ENCODE measurements at regions not wholly inside any gene's neighbourhood (a gene's known extent, or its start where the extent isn't known, plus 50 kb on each side); places are given as distances from the start of the nearest gene placed in this dataset.

DNA sequence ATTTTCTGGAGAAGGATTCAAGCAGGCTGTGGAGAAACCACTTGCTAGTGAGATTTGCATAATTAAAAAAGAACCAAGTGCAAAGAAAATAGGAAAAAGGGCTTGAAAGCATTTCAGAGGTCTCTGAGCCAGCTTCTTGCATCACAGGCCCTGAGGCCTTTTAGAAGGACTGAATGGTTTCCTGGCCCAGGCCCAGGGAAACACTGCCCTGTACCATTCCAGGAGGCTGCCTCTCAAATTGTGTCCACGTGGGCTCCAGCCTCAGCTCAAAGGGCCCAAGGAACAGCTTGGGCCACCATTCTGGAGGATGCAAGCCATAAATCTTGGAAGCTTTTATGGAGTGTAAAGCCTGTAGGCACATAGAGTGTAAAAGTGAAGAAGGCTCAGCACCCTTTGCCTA, 523.3 kb upstream of the VRK2 start:
- Histone ChIP-seq H3K4me3 (ENCODE audit: extremely low read depth in 1 of 4, insufficient read depth in 2 of 4, low read depth in 3 of 4, low read length in 4 of 4) (no peak overlapping the region), H4K5ac (ENCODE audit: insufficient read length, low read depth, low read length) (no peak overlapping the region), H4K20me1 (replicated peaks in 1 of 2; ENCODE audit: control insufficient read depth in 1 of 2, insufficient read depth in 2 of 2, low read length in 2 of 2) (no peaks in the 10 kb centered on the region), H3K9me3 (ENCODE audit: insufficient read depth in 2 of 2, low read depth in 1 of 2, low read length in 1 of 2) (no peaks in the 10 kb centered on the region), H3K4me1 (replicated peaks in 1 of 4; ENCODE audit: control insufficient read depth in 3 of 4, insufficient read depth in 4 of 4, low read length in 3 of 4) (no peaks in the 10 kb centered on the region), H2AFZ (ENCODE audit: low read length) (no peak overlapping the region), H3K14ac (ENCODE audit: insufficient read length) (no peak overlapping the region), H3K23ac (ENCODE audit: insufficient read length) (no peak overlapping the region), H3K4me2 (ENCODE audit: insufficient read depth in 1 of 2, low read depth in 2 of 2, low read length in 2 of 2) (no peak overlapping the region), H3K36me3 (ENCODE audit: control insufficient read depth in 2 of 4, insufficient read depth in 4 of 4, low read length in 3 of 4) (no peaks in the 10 kb centered on the region), H3K79me2 (ENCODE audit: control insufficient read depth in 1 of 2, insufficient read depth in 2 of 2, low read length in 2 of 2) (no peaks in the 10 kb centered on the region), H2BK12ac (ENCODE audit: low read depth, low read length) (no peak overlapping the region), H3K18ac (ENCODE audit: extremely low read depth, low read length) (no peak overlapping the region), H2AK5ac (ENCODE audit: low read depth, low read length) (no peak overlapping the region), H3K9ac (replicated peaks in 1 of 4; ENCODE audit: extremely low read depth in 1 of 4, low read depth in 3 of 4, low read length in 3 of 4) (no peak overlapping the region), H2BK15ac (ENCODE audit: low read length) (no peak overlapping the region), H3K23me2 (ENCODE audit: low read depth, low read length) (no peaks in the 10 kb centered on the region), H3K4ac (replicated peaks; ENCODE audit: insufficient read length, low read depth, low read length) (no peak overlapping the region), H2BK120ac (replicated peaks; ENCODE audit: low read depth, low read length) (no peak overlapping the region), H3K27me3 (replicated peaks in 1 of 4; ENCODE audit: control insufficient read depth in 3 of 4, extremely low read depth in 1 of 4, insufficient read depth in 3 of 4, low read length in 3 of 4) (no peaks in the 10 kb centered on the region), H2BK5ac (ENCODE audit: low read depth, low read length) (no peak overlapping the region), H3K27ac (ENCODE audit: low read depth, low read length) (no peak overlapping the region), H3K56ac (replicated peaks; ENCODE audit: insufficient read length, low read depth, low read length) (no peak overlapping the region), H4K8ac (ENCODE audit: extremely low read depth, insufficient read depth, low read length) (no peak overlapping the region), H2BK20ac (ENCODE audit: low read length) (no peak overlapping the region), H3K79me1 (ENCODE audit: low read depth, low read length) (no peaks in the 10 kb centered on the region), H4K91ac (replicated peaks; ENCODE audit: insufficient read length, low read length) (no peak overlapping the region)
- WGBS, 2 experiments (ENCODE audit: extremely low coverage in 1 of 2, insufficient coverage in 1 of 2, insufficient read length in 1 of 2, insufficient replicate concordance in 2 of 2, low coverage in 1 of 2, low lambda C conversion rate in 2 of 2, missing lambda C conversion rate in 1 of 2) = 60% methylated on average over 1 of the region's 1 CpG; no CpG with 5 or more reads in 1 of the 2 experiments
- ChIA-PET CTCF (ENCODE audit: partially characterized antibody) (no interaction called here), POLR2A (ENCODE audit: partially characterized antibody) (no interaction called here)
- TF ChIP-seq CHD1 (IDR thresholded peaks at IDR 0.05; ENCODE audit: low read depth, low read length) (no peak), NRF1 (IDR thresholded peaks at IDR 0.05; ENCODE audit: low read depth, low read length) (no peak), SIN3A (conservative IDR thresholded peaks at IDR 0.05 in 1 of 2, IDR thresholded peaks at IDR 0.05 in 1 of 2; ENCODE audit: low read depth in 1 of 2, low read length in 2 of 2) (no peak), CREB1 (IDR thresholded peaks at IDR 0.05) (no peak), ZNF274 (IDR thresholded peaks at IDR 0.05; ENCODE audit: borderline replicate concordance, extremely low read depth, low read length) (no peak), HDAC2 (IDR thresholded peaks at IDR 0.05; ENCODE audit: borderline replicate concordance in 1 of 2, low read depth in 2 of 2, low read length in 2 of 2) (no peak), TAF7 (optimal IDR thresholded peaks at IDR 0.05; ENCODE audit: borderline replicate concordance, low read depth, low read length) (no peak)
- FAIRE-seq (no peak), DNase-seq (ENCODE audit: low read depth in 1 of 2, low spot score in 2 of 2) (no peak)

Data from H1 (cell line).